GM12891 (cell line): ENCODE measurements at regions not wholly inside any gene's neighbourhood (a gene's known extent, or its start where the extent isn't known, plus 50 kb on each side); places are given as distances from the start of the nearest gene placed in this dataset.

ENCODE experiments used
- POLR2A ChIP-seq: IDR thresholded peaks from 2 replicates; pipeline ENCODE4 v1.6.1; 2011; ENCODE audit warnings: low read depth, low read length, control low read depth
- POLR2AphosphoS5 ChIP-seq: IDR thresholded peaks from 2 replicates; pipeline ENCODE4 v1.6.1; 2011; ENCODE audit warnings: low read depth, low read length, control low read depth

DNA sequence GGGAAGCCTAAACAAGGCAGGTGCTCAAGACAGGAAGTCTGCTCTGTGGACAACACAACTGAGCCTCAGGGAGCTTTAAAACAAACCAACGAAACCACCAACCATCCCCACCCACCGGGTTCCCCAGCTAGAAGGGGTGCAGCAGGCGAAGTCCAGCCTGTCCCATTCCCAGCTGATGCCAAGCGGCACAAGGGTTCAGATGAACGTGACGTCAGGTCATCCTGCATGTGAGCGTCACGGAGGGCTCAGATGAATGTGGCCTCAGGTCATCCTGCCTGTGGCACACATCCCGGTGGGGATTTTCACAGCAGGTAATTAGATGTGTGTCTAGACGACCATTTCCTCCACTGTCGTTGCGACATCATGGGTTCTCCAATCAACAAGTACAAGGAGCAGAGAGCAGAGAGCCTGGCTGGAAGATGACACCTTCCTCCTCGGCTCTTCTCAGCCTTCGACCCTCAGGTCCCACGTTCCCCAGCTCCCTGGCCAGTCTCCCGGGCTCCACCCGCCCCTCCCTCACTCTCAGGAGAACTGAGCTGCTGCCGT is 246.5 kb downstream of the FOXL1 start:
- TF ChIP-seq POLR2AphosphoS5 (no peak), POLR2A (no peak)
